Panc1 (cell line): ENCODE measurements at regions not wholly inside any gene's neighbourhood (a gene's known extent, or its start where the extent isn't known, plus 50 kb on each side); places are given as distances from the start of the nearest gene placed in this dataset.

ENCODE experiments used
- ATAC-seq: fragments of 200-7000 bp; cut with Tn5 transposase; 2 replicates; pipeline ENCODE4 v1.9.1; 2020; ENCODE audit warnings: mild to moderate bottlenecking, moderate library complexity
- BruUV-seq: library from RNA; stranded (reverse); fragments of 400-500 nt; replicated peaks from 2 replicates; lab custom pipeline; 2021; lab: Mats Ljungman, UMichigan
- CTCF ChIA-PET: fragments of 300-600 bp; sonication (Branson Sonifier 250); formaldehyde crosslinking; loops from one replicate; lab custom pipeline; 2022; ENCODE audit warnings: antibody characterized with exemption; lab: Charles Lee
- POLR2A ChIA-PET: fragments of 300-600 bp; sonication (Branson Sonifier 250); formaldehyde crosslinking; loops from one replicate; lab custom pipeline; 2022; ENCODE audit warnings: antibody characterized with exemption; lab: Charles Lee
- DNase-seq: peaks from one replicate; pipeline ENCODE4 v3.0.0-alpha.2; 2010; ENCODE audit warnings: low read depth, low spot score
- H3K27ac ChIP-seq: 2 replicates; pipeline ENCODE4 v1.5.1; 2011; ENCODE audit warnings: mild to moderate bottlenecking, low read length, inconsistent platforms
- H3K27me3 ChIP-seq: fragments of 200-500 bp; sonication (Bioruptor generic); 2 replicates; pipeline ENCODE4 v1.6.0; 2014; ENCODE audit warnings: low read length, inconsistent platforms; ENCODE audit not compliant: control insufficient read depth, insufficient read depth
- H3K36me3 ChIP-seq: fragments of 200-500 bp; sonication (Bioruptor generic); 2 replicates; pipeline ENCODE4 v1.5.1; 2014; ENCODE audit warnings: inconsistent platforms, mild to moderate bottlenecking, low read length, moderate library complexity; ENCODE audit not compliant: control insufficient read depth, insufficient read depth
- H3K4me1 ChIP-seq: 2 replicates; pipeline ENCODE4 v1.5.1; 2011; ENCODE audit warnings: inconsistent platforms, mild to moderate bottlenecking, low read length, moderate library complexity; ENCODE audit not compliant: control insufficient read depth, insufficient read depth
- H3K4me3 ChIP-seq, 2 experiments: 2 replicates each; pipeline ENCODE4 v1.5.1; 2011 to 2012; ENCODE audit warnings: low read depth in 2 of 2, low read length in 2 of 2, mild to moderate bottlenecking in 2 of 2, inconsistent platforms in 1 of 2, moderate library complexity in 1 of 2
- H3K9me3 ChIP-seq: fragments of 200-500 bp; sonication (Bioruptor generic); 2 replicates; pipeline ENCODE4 v1.5.1; 2014; ENCODE audit warnings: low read depth, mild to moderate bottlenecking, inconsistent platforms, low read length, moderate library complexity; ENCODE audit not compliant: control insufficient read depth, insufficient read depth
- POLR2AphosphoS5 ChIP-seq: IDR thresholded peaks from 2 replicates; pipeline ENCODE4 v1.6.1; 2012; ENCODE audit warnings: mild to moderate bottlenecking, low read depth, low read length, moderate library complexity
- SIN3A ChIP-seq: IDR thresholded peaks from 2 replicates; pipeline ENCODE4 v1.6.1; 2012; ENCODE audit warnings: low read depth, mild to moderate bottlenecking, low read length, moderate library complexity, borderline replicate concordance; ENCODE audit not compliant: insufficient read depth
- TCF7L2 ChIP-seq: IDR thresholded peaks from 2 replicates; pipeline ENCODE4 v1.6.1; 2011; ENCODE audit warnings: mild to moderate bottlenecking, low read depth, low read length, inconsistent platforms
- in situ Hi-C: cut with HindIII; loops from 2 replicates; pipeline ENCODE4 v1.10.0; 2016; ENCODE audit warnings: low sequenced_read_pairs, low pct_unique_long_range_greater_than_20kb
- intact Hi-C: fragments of 100-400 bp; cut with micrococcal nuclease; formaldehyde crosslinking; loops from one replicate; pipeline ENCODE4 v1.10.0; 2022; ENCODE audit not compliant: unreplicated experiment
- TF ChIP-seq, protein P1 (sequence below): fragments of 450-650 bp; IDR thresholded peaks from 2 replicates; pipeline ENCODE4 v1.5.1; 2017; ENCODE audit warnings: mild to moderate bottlenecking
- TF ChIP-seq, protein P2 (sequence below), 2 experiments: IDR thresholded peaks; 2 replicates each; pipeline ENCODE4 v1.6.1; 2011 to 2012; ENCODE audit warnings: low read depth in 2 of 2, control low read depth in 1 of 2, low read length in 1 of 2, mild to moderate bottlenecking in 1 of 2, moderate library complexity in 1 of 2; ENCODE audit not compliant: insufficient read depth in 1 of 2

DNA sequence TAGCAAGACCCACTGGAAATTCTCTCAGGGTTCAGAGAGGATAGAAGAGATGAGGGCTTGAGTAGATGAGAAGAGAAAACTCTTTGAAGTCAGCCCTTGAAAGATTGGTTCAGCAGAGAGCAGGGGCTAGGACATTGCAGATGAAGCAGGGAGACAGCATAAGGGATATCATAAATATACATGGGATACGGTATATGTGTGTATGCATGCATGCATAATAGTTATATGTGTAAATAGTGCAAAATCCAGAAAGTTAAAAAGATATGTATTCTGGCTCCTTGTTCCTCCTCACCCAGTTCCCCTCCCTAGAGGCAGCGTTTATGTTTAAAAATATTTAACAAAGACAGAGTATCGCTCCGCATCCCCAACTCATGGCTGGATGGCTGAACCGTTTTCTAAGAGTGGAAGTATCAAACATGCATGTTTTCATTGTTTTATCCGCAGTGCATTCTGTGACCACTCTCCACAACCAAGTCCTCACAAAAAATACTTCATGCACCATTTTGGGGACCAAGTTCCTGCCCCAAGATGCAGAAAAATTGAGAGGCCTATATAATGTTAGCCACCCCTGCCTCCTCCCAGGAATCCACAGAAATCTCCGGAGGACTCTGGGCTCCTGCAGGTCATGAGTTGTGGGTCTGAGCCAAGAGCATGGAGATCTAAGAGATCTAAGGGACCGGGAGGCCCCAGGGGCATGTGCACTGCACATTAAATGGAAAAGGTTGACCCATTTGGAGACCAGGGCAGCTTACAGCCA, 119.5 kb downstream of the MTX3 start:
- Histone ChIP-seq H3K9me3 (no peaks in the 10 kb centered on the region), H3K4me1 (no peaks in the 10 kb centered on the region), H3K4me3 (no peak overlapping the region), H3K27ac (no peak overlapping the region), H3K36me3 (no peaks in the 10 kb centered on the region), H3K27me3 (peaks cover 11% of the 10 kb centered on the region)
- CTCF ChIA-PET = no interaction called here
- ATAC-seq = no peak
- no TSS peak for BruUV-seq
- POLR2A ChIA-PET = no interaction called here
- in situ Hi-C loops = no loop called here
- TF ChIP-seq SIN3A = no peak
- TF ChIP-seq TCF7L2 = no peak
- TF ChIP-seq, protein P1, sequence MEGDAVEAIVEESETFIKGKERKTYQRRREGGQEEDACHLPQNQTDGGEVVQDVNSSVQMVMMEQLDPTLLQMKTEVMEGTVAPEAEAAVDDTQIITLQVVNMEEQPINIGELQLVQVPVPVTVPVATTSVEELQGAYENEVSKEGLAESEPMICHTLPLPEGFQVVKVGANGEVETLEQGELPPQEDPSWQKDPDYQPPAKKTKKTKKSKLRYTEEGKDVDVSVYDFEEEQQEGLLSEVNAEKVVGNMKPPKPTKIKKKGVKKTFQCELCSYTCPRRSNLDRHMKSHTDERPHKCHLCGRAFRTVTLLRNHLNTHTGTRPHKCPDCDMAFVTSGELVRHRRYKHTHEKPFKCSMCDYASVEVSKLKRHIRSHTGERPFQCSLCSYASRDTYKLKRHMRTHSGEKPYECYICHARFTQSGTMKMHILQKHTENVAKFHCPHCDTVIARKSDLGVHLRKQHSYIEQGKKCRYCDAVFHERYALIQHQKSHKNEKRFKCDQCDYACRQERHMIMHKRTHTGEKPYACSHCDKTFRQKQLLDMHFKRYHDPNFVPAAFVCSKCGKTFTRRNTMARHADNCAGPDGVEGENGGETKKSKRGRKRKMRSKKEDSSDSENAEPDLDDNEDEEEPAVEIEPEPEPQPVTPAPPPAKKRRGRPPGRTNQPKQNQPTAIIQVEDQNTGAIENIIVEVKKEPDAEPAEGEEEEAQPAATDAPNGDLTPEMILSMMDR = no peak
- TF ChIP-seq, protein P2, sequence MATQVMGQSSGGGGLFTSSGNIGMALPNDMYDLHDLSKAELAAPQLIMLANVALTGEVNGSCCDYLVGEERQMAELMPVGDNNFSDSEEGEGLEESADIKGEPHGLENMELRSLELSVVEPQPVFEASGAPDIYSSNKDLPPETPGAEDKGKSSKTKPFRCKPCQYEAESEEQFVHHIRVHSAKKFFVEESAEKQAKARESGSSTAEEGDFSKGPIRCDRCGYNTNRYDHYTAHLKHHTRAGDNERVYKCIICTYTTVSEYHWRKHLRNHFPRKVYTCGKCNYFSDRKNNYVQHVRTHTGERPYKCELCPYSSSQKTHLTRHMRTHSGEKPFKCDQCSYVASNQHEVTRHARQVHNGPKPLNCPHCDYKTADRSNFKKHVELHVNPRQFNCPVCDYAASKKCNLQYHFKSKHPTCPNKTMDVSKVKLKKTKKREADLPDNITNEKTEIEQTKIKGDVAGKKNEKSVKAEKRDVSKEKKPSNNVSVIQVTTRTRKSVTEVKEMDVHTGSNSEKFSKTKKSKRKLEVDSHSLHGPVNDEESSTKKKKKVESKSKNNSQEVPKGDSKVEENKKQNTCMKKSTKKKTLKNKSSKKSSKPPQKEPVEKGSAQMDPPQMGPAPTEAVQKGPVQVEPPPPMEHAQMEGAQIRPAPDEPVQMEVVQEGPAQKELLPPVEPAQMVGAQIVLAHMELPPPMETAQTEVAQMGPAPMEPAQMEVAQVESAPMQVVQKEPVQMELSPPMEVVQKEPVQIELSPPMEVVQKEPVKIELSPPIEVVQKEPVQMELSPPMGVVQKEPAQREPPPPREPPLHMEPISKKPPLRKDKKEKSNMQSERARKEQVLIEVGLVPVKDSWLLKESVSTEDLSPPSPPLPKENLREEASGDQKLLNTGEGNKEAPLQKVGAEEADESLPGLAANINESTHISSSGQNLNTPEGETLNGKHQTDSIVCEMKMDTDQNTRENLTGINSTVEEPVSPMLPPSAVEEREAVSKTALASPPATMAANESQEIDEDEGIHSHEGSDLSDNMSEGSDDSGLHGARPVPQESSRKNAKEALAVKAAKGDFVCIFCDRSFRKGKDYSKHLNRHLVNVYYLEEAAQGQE (IDR thresholded peaks at IDR 0.05; ENCODE audit: insufficient read depth in 1 of 2, low read depth in 2 of 2, low read length in 1 of 2) = no peak
- TF ChIP-seq POLR2AphosphoS5 = no peak
- no peak for DNase-seq
- intact Hi-C loops = no loop called here

DNA sequence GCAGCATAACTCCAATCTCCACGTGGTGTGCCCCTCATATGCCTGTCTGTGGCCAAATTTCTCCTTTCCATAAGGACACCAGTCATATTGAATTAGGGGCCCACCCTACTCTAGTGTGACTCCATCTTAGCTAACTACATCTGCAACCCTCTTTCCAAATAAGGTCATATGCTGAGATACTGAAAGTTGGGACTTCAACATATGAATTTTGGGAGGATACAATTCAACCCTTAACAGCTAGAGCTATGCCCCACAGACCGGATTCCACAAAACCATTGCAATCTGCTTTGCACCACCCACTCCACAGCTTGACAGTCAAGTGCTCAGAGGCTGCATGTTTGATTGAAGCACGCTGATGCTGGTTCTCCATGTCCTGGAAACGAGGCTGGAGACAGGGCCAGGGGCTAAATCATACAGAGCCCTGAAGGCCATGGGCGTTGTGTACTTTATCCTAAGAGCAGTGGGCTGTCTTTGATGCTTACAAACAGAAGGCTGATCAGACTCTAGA, 122.8 kb downstream of the MTX3 start:
- in situ Hi-C loops = no loop called here
- ChIA-PET POLR2A (no interaction called here), CTCF (interaction anchor here (0.6 kb wide), 1 partner anchor 12 kb away, joined by 4 read pairs; no protein-coding TSS in a partner anchor)
- no peak for DNase-seq
- intact Hi-C loops = no loop called here
- Histone ChIP-seq H3K36me3 (no peaks in the 10 kb centered on the region), H3K27ac (no peak overlapping the region), H3K27me3 (peaks cover 4% of the 10 kb centered on the region; the same call in 1 of the 2 replicates), H3K4me1 (no peaks in the 10 kb centered on the region), H3K4me3 (no peak overlapping the region), H3K9me3 (no peaks in the 10 kb centered on the region)
- no peak for TF ChIP-seq SIN3A
- TF ChIP-seq, protein P2 (IDR thresholded peaks at IDR 0.05; ENCODE audit: insufficient read depth in 1 of 2, low read depth in 2 of 2, low read length in 1 of 2) = no peak
- TF ChIP-seq POLR2AphosphoS5 = no peak
- TF ChIP-seq, protein P1 = no peak
- no peak for TF ChIP-seq TCF7L2
- no peak for ATAC-seq
- no TSS peak for BruUV-seq
